ENCODE measurements at regions not wholly inside any gene's neighbourhood (a gene's known extent, or its start where the extent isn't known, plus 50 kb on each side); places are given as distances from the start of the nearest gene placed in this dataset.

DNA sequence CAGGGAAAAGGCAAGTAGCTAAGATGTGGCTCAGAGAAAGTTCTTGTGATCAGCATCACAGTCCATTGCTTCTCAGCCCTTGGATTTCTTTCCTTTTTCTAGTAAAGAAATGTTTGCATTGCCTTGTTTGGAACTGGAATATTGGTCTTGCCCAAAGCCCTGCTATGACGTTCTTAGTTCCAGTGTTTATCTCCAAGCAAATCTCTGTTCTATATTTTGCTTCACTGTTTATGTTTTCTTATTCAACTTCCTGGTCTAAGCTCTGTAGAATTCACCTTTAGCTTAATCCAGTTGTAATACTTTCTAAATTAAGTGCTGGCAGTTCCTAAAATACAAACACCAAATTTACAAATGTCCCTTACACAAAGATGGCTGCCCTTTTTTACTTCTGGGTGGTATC, 88.7 kb upstream of the ZNF438 start:
- TF ChIP-seq, protein P1, sequence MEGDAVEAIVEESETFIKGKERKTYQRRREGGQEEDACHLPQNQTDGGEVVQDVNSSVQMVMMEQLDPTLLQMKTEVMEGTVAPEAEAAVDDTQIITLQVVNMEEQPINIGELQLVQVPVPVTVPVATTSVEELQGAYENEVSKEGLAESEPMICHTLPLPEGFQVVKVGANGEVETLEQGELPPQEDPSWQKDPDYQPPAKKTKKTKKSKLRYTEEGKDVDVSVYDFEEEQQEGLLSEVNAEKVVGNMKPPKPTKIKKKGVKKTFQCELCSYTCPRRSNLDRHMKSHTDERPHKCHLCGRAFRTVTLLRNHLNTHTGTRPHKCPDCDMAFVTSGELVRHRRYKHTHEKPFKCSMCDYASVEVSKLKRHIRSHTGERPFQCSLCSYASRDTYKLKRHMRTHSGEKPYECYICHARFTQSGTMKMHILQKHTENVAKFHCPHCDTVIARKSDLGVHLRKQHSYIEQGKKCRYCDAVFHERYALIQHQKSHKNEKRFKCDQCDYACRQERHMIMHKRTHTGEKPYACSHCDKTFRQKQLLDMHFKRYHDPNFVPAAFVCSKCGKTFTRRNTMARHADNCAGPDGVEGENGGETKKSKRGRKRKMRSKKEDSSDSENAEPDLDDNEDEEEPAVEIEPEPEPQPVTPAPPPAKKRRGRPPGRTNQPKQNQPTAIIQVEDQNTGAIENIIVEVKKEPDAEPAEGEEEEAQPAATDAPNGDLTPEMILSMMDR (IDR thresholded peaks at IDR 0.05; ENCODE audit: poor library complexity), result no peak
- no peak for TF ChIP-seq EZH2phosphoT487 (IDR thresholded peaks at IDR 0.05; ENCODE audit: low read depth, severe bottlenecking, unreplicated experiment)
